ENCODE measurements at regions not wholly inside any gene's neighbourhood (a gene's known extent, or its start where the extent isn't known, plus 50 kb on each side); places are given as distances from the start of the nearest gene placed in this dataset.

GRCh38 chr12:114742363-114742762 is 58.4 kb upstream of the TBX3 start:
- TF ChIP-seq, protein P1, sequence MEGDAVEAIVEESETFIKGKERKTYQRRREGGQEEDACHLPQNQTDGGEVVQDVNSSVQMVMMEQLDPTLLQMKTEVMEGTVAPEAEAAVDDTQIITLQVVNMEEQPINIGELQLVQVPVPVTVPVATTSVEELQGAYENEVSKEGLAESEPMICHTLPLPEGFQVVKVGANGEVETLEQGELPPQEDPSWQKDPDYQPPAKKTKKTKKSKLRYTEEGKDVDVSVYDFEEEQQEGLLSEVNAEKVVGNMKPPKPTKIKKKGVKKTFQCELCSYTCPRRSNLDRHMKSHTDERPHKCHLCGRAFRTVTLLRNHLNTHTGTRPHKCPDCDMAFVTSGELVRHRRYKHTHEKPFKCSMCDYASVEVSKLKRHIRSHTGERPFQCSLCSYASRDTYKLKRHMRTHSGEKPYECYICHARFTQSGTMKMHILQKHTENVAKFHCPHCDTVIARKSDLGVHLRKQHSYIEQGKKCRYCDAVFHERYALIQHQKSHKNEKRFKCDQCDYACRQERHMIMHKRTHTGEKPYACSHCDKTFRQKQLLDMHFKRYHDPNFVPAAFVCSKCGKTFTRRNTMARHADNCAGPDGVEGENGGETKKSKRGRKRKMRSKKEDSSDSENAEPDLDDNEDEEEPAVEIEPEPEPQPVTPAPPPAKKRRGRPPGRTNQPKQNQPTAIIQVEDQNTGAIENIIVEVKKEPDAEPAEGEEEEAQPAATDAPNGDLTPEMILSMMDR (IDR thresholded peaks at IDR 0.05; ENCODE audit: low read depth, low read length) = no peak
- TF ChIP-seq POLR2A (IDR thresholded peaks at IDR 0.05; ENCODE audit: extremely low read depth, insufficient read length) = no peak
- TF ChIP-seq, protein P2, sequence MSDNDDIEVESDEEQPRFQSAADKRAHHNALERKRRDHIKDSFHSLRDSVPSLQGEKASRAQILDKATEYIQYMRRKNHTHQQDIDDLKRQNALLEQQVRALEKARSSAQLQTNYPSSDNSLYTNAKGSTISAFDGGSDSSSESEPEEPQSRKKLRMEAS (IDR thresholded peaks at IDR 0.05; ENCODE audit: low read depth, low read length) = no peak
- TF ChIP-seq MYC (IDR thresholded peaks at IDR 0.05; ENCODE audit: low read depth, low read length) = no peak
